ENCODE measurements at regions not wholly inside any gene's neighbourhood (a gene's known extent, or its start where the extent isn't known, plus 50 kb on each side); places are given as distances from the start of the nearest gene placed in this dataset.

GRCh38 chr4:155616117-155616516 is 50.5 kb upstream of the GUCY1A1 start:
- Mint-ChIP-seq H3K9me3 (no peaks in the 10 kb centered on the region), H3K4me1 (peaks cover 6% of the 10 kb centered on the region), H3K27ac (no peak overlapping the region), H3K27me3 (peaks cover 9% of the 10 kb centered on the region), H3K4me3 (no peak overlapping the region), H3K36me3 (ENCODE audit: low read depth) (no peaks in the 10 kb centered on the region)
- DNase-seq (no peak), ATAC-seq (no peak)

GRCh38 chr4:155615081-155615887 is 51.4 kb upstream of the GUCY1A1 start:
- no peaks in the 10 kb centered on the region for H3K9me3 Mint-ChIP-seq
- DNase-seq (no peak), ATAC-seq (no peak)
- H3K27me3 Mint-ChIP-seq = peaks cover 9% of the 10 kb centered on the region
- no peak overlapping the region for H3K27ac Mint-ChIP-seq
- no peaks in the 10 kb centered on the region for H3K36me3 Mint-ChIP-seq (ENCODE audit: low read depth)
- peaks cover 6% of the 10 kb centered on the region for H3K4me1 Mint-ChIP-seq
- H3K4me3 Mint-ChIP-seq = no peak overlapping the region

GRCh38 chr4:155614111-155614762 is 52.4 kb upstream of the GUCY1A1 start:
- no peak overlapping the region for H3K4me3 Mint-ChIP-seq
- H3K4me1 Mint-ChIP-seq = peaks cover 6% of the 10 kb centered on the region
- DNase-seq = no peak
- peaks cover 12% of the 10 kb centered on the region for H3K27me3 Mint-ChIP-seq
- H3K27ac Mint-ChIP-seq = no peak overlapping the region
- H3K9me3 Mint-ChIP-seq = no peaks in the 10 kb centered on the region
- no peak for ATAC-seq
- no peaks in the 10 kb centered on the region for H3K36me3 Mint-ChIP-seq (ENCODE audit: low read depth)

GRCh38 chr4:155612074-155612473 is 54.6 kb upstream of the GUCY1A1 start:
- no peak overlapping the region for H3K27ac Mint-ChIP-seq
- H3K9me3 Mint-ChIP-seq = no peaks in the 10 kb centered on the region
- H3K4me3 Mint-ChIP-seq = no peak overlapping the region
- peaks cover 14% of the 10 kb centered on the region for H3K27me3 Mint-ChIP-seq
- DNase-seq = no peak
- H3K4me1 Mint-ChIP-seq = peaks cover 6% of the 10 kb centered on the region
- no peak for ATAC-seq
- H3K36me3 Mint-ChIP-seq (ENCODE audit: low read depth) = no peaks in the 10 kb centered on the region

- DNase-seq (no peak), ATAC-seq (no peak)
- no peaks in the 10 kb centered on the region for H3K9me3 Mint-ChIP-seq
- no peaks in the 10 kb centered on the region for H3K36me3 Mint-ChIP-seq (ENCODE audit: low read depth)
- H3K27me3 Mint-ChIP-seq = peaks cover 14% of the 10 kb centered on the region
- no peak overlapping the region for H3K27ac Mint-ChIP-seq
- H3K4me1 Mint-ChIP-seq = peaks cover 6% of the 10 kb centered on the region
- H3K4me3 Mint-ChIP-seq = no peak overlapping the region
Observed at GRCh38 chr4:155611501-155611900, 55.1 kb upstream of the GUCY1A1 start.

DNA sequence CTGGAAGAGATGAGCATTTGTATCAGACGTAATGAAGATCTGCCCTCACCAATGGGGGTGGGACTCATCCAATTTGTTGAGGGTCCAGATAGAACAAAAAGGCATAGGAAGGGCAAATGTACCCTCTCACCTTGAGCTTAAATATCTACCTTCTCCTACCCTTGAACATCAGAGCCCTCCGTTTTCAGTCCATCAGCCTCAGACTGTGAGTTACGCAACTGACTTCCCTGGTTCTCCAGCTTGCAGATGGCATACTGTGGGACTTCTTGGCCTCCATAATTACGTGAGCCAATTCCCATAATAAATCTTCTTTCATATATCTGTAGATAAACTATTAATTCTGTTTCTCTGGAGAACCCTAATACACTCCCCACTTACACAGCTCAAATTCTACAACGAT is 56.5 kb upstream of the GUCY1A1 start:
- Mint-ChIP-seq H3K4me3 (no peak overlapping the region), H3K36me3 (ENCODE audit: low read depth) (no peaks in the 10 kb centered on the region), H3K4me1 (peaks cover 2% of the 10 kb centered on the region), H3K9me3 (no peaks in the 10 kb centered on the region), H3K27me3 (peaks cover 6% of the 10 kb centered on the region), H3K27ac (no peak overlapping the region)
- ATAC-seq = no peak
- DNase-seq = no peak

- Mint-ChIP-seq H3K9me3 (no peaks in the 10 kb centered on the region), H3K4me1 (no peaks in the 10 kb centered on the region), H3K4me3 (no peak overlapping the region), H3K36me3 (ENCODE audit: low read depth) (no peaks in the 10 kb centered on the region), H3K27ac (no peak overlapping the region), H3K27me3 (peaks cover 5% of the 10 kb centered on the region)
- DNase-seq (no peak), ATAC-seq (no peak)
Observed at GRCh38 chr4:155609455-155610059, 57.1 kb upstream of the GUCY1A1 start.

DNA sequence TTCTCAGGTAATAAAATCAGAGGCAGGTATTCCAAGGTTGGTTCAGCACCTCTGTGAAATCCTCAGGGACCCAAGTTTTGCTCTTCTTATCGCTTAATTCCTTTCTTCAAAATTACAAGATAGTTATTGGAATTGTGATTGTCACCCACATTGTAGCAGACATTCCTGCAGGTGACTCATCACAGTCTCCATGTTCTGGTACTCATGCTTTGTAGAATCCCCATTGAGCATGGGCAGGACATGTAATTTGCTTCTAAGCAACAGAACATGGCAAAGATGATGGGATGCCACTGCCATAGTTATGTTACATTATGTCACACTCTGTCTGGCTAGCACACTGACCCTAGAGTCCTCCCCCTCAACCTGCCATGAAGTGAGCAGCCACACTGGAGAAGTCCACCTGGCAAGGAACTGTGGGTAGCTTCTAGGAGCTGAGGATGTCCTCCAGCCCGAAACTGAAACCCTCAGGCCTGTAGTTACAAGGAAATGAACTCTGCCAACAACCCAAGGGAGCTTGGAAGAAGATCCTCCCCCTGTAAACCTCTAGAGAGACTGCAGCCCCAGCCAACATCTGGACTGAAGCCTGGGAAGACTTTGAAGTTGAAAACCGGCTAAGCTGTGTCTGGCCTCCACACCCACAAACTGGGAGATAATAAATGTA is 58.3 kb upstream of the GUCY1A1 start:
- DNase-seq = no peak
- H3K9me3 Mint-ChIP-seq = no peaks in the 10 kb centered on the region
- no peaks in the 10 kb centered on the region for H3K36me3 Mint-ChIP-seq (ENCODE audit: low read depth)
- ATAC-seq = no peak
- peaks cover 5% of the 10 kb centered on the region for H3K27me3 Mint-ChIP-seq
- H3K4me3 Mint-ChIP-seq = no peak overlapping the region
- H3K4me1 Mint-ChIP-seq = no peaks in the 10 kb centered on the region
- H3K27ac Mint-ChIP-seq = no peak overlapping the region

DNA sequence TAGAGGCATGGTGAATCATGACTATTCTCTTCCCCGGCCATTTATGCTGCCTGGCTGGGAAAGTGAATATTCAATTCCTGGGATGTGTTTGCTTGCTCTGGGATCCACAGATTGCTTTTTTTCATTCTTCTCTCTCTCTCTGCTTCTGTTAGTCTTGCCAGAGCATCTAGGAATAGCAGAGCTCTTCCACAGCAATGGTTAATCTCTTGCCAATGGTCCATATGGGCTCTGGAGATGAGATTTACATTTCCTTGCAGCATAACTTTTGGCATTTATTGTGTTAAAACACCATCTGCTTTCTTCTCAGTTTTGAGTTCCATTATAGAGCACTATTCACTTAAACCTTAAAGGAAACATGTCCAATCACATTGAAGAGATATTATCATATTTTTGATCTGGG is 59.2 kb upstream of the GUCY1A1 start:
- Mint-ChIP-seq H3K27me3 (peaks cover 5% of the 10 kb centered on the region), H3K27ac (no peak overlapping the region), H3K4me3 (no peak overlapping the region), H3K36me3 (ENCODE audit: low read depth) (no peaks in the 10 kb centered on the region), H3K4me1 (no peaks in the 10 kb centered on the region), H3K9me3 (no peaks in the 10 kb centered on the region)
- no peak for ATAC-seq
- no peak for DNase-seq

- Mint-ChIP-seq H3K27me3 (peaks cover 9% of the 10 kb centered on the region), H3K36me3 (ENCODE audit: low read depth) (no peaks in the 10 kb centered on the region), H3K27ac (no peak overlapping the region), H3K4me3 (no peak overlapping the region), H3K9me3 (no peaks in the 10 kb centered on the region), H3K4me1 (no peaks in the 10 kb centered on the region)
- ATAC-seq (no peak), DNase-seq (no peak)
Observed at GRCh38 chr4:155604718-155605626, 61.7 kb upstream of the GUCY1A1 start.

DNA sequence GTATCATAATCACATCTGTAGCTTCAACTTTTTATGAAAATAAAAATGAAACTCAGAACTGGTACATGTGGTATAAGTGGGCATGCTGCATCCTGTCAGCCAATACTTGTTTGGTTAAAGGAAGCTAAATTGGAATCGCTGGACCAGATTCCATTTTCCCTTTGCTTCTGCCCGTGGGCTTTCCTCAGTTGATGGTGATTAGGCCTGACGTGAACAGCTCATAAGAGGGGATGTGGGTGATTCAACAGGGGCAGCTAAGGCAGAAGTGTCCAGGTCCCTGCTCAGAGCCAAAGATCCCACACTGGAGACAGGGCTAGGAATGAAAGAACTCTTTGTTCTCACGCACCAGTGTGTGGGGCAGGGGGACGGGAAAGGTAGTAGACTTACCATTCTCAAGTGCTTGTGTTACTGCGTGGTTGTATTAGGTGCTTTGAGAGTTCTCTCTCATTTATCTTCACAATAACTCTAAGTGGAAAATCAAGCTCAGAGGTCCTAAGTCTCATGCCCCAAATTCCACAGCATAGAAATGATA is 63.2 kb upstream of the GUCY1A1 start:
- H3K36me3 Mint-ChIP-seq (ENCODE audit: low read depth) = no peaks in the 10 kb centered on the region
- H3K4me1 Mint-ChIP-seq = no peaks in the 10 kb centered on the region
- H3K27ac Mint-ChIP-seq = no peak overlapping the region
- peaks cover 6% of the 10 kb centered on the region for H3K27me3 Mint-ChIP-seq
- no peak for DNase-seq
- no peak overlapping the region for H3K4me3 Mint-ChIP-seq
- ATAC-seq = no peak
- H3K9me3 Mint-ChIP-seq = no peaks in the 10 kb centered on the region

DNA sequence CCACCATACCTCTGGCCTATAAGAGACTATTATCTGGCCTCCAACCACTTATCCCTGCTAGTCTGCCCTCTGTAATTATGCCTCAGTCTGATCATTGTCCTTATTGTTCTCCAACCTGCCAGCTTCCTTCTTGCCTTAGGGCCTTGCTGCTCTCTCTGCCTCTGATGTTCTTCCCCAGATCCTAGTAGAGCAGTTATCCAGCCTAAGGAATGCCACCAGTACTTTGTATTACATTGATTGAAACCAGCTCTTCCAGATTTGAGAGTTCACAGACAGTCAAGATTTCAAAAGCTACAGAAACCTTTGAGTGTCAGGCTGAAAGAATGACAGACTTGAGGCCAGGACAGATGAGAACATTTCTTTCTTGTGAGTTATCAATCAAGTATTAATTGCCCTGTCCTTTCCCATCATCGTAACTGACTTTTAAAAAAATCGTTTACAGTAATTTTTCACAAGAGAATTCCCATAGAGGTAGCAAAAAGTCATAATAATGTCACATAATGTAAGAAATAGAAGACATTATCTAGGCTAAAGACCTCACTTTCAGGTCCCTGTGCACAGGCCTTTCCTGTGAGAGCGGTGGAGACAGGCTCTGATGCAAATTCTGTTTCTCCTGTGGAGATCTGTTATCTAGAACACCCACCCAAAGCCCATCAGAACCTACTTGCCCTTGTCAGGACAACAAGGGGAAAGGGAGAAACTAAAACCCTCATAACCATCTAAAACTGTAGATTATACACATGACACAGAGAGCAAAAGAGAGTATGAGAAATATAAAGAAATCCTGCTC is 64.1 kb upstream of the GUCY1A1 start:
- Mint-ChIP-seq H3K36me3 (ENCODE audit: low read depth) (no peaks in the 10 kb centered on the region), H3K4me3 (no peak overlapping the region), H3K9me3 (no peaks in the 10 kb centered on the region), H3K27ac (no peak overlapping the region), H3K27me3 (peaks cover 5% of the 10 kb centered on the region), H3K4me1 (no peaks in the 10 kb centered on the region)
- ATAC-seq = no peak
- no peak for DNase-seq

GRCh38 chr4:155600244-155600643 is 66.4 kb upstream of the GUCY1A1 start:
- DNase-seq = no peak
- Mint-ChIP-seq H3K4me1 (no peaks in the 10 kb centered on the region), H3K36me3 (ENCODE audit: low read depth) (no peaks in the 10 kb centered on the region), H3K27ac (no peak overlapping the region), H3K27me3 (peaks cover 4% of the 10 kb centered on the region), H3K9me3 (peaks cover 3% of the 10 kb centered on the region), H3K4me3 (no peak overlapping the region)
- ATAC-seq = no peak

All from activated naive CD8-positive, alpha-beta T cell treated with anti-CD3 and anti-CD28 coated beads, Interleukin-2, amount 50 U/mL, for 24 hours (primary cell).